Erythroblast (primary cell): ENCODE measurements at regions not wholly inside any gene's neighbourhood (a gene's known extent, or its start where the extent isn't known, plus 50 kb on each side); places are given as distances from the start of the nearest gene placed in this dataset.

Experiments used
- GATA1 ChIP-seq: IDR thresholded peaks from 2 replicates; pipeline ENCODE4 v1.6.1; 2011; ENCODE audit warnings: low read depth, mild to moderate bottlenecking, control low read depth, low read length, moderate library complexity
- POLR2A ChIP-seq: IDR thresholded peaks from 2 replicates; pipeline ENCODE4 v1.6.1; 2011; ENCODE audit warnings: mild to moderate bottlenecking, low read length

DNA sequence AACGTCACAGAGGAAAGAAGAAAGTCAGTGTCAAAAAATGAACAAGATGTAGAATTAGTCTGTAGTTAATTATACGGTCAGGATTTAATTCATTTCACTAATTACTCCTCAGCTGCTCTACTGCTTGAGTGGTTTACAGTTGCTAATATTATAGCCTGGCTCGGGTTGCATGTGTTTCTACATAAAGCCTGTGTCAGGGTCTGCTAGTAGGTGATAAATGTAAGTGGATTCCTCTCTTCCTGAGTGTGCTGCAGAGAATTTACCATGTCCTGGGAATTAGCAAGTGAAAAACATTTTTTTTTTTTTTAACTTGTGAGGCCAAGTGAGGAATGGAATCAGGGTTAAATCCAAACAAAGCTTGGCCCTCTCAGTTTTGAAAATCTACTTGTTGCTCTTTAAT is 622.6 kb downstream of the EPHA4 start:
- no peak for TF ChIP-seq POLR2A
- no peak for TF ChIP-seq GATA1
